Nucleus accumbens (tissue), 56 donors: ENCODE measurements at regions not wholly inside any gene's neighbourhood (a gene's known extent, or its start where the extent isn't known, plus 50 kb on each side); places are given as distances from the start of the nearest gene placed in this dataset.
A peak's percentile ranks its signal among the peaks of the same experiment; 100 is the strongest.
"Not testable (repeated sequence)": the region's sequence is repeated elsewhere in the genome, so short reads cannot be mapped to it uniquely, and the experiment has no call there.

Source experiments
- DNase-seq, 56 donors: peaks; one replicate each; lab custom pipeline; 2025; lab: John Stamatoyannopoulos, UW

DNA sequence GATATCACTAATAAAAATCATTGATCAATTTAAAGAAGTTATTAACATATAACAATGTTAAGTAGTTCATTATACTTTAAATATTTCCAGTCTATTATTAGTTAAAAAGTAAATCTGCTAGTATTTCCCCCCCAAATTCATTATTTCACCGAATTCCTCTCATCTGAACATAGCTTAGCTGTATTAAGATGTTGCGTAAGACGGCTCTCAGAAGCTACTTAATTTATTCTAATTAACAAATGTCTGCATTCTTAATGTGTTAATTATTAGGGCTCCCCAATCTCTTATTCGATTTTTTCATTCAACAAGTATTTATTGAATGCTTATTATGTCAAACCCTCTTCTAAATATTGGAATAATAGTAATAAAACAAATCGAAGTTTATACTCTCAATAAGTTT, 290.7 kb downstream of the TRIML1 start:
- no peak for DNase-seq

DNA sequence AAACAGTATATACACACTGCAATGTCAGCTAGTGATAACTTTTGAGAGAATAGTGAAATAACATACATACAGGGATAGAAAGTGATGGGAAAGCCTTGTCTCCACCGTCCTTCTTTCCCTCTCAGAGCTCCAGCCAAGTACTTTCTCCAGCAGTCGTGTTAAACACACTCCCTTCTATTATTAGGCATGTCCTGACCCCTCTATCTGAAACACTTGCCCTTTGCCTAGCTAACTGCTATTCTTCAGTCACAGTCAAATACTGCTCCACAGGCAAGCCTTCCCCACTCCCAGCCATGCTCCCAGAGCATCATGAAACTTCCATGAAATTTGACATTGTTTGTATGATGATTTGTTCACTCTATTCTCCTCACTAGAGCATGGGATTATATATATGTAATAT, 291.1 kb downstream of the TRIML1 start:
- DNase-seq, result no peak

DNA sequence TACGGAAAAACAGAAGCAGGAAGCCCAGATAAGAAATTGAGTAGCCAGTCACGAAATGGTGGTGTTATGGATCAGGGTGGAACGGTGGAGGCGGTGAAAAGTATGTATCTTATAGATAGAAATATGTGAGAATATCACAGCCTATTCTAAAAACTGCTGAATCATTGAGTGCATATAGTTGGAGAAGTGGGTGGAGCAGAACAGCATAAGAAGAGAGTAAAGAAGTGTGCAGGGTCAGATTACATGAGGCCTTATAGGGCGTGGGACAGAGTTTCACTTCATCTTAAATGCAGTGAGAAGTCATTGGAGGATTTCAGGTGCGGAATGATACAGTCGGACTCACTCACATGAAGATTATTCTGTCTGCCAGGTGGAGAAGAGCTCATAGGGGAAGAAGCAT, 293.1 kb downstream of the TRIML1 start:
- no peak for DNase-seq

DNA sequence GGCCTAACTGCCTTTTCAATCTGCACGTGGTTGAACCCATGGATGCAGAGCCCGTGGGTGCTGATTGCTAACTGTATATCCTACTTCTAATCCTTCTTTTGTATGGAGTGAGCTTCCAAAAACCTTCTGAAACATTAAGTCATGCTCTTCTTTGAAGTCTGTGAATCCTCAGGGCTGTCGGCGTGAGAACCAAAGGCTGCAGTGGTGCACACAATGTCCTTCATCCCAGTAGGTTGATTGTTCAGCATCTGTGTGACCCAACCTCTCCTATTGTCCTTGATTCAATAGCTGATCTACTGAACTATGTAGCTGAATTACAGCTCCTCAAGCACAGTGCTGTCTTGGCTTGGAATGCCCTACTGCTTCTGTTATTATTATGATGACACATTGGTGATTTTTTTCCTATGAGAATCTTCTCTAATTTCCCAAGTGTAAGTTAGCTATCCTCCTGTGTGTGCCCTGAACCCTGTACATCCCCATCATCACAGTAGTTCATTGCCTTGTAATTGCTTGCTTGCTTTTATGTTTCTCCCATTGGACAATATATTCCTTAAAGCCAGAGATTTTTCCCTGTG, 294.6 kb downstream of the TRIML1 start:
- DNase-seq, result no peak

DNA sequence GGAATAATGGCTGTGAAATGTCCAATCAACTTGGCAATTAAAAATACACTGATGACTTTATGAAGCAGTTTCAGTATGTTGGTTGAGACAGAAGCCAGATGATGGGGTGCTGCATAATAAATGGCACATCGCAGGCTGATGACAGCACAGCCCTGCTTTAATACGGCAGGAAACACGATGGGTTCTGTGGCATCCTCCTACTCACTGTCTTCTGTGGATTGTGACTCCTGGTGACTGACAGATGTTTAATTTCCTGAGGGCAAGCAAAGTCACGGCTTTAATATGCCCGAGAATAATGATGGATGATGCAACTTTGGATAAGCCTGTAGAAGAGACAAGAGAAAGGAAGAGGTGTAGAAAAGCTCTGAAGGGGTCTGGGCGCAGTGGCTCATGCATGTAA, 295.4 kb downstream of the TRIML1 start:
- no peak for DNase-seq

DNA sequence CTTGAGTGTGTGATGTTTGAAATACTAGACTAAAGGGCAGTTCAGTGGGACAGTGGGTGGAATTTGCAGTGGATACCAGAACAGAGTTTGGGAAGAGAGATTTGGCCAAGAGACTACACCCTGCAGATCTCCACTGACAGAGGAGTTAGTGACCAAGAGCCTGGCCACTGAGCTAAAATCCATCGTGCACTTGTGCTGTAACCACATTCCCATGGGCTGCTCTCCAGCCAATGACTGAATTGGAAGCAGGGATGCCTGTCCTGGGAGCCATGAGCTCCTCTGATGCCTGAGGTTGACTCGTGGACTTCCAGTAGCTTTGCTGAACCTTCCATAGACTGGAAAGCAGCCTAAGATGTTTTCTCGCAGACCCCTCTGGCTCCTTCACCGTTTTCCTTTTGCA, 296.1 kb downstream of the TRIML1 start:
- no peak for DNase-seq

DNA sequence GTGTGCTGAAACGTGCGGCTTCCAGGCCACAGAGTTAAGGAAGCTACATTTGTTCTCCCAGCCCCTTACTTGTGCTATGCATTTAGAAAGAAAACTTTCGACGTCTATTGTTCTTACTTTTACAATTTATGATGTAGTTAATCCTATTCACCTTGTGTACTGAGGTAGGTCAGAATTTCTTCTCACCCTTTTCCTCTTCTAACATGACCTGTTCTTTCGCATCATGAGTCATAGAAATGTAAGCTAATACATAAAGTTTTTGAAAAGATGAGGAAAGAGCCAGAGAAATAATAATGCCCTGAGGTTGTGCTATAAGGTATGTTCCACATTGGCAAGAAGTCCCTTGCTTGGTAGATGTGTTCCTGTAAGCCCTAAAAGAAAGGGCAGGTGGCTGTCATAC, 298.3 kb downstream of the TRIML1 start:
- no peak for DNase-seq

DNA sequence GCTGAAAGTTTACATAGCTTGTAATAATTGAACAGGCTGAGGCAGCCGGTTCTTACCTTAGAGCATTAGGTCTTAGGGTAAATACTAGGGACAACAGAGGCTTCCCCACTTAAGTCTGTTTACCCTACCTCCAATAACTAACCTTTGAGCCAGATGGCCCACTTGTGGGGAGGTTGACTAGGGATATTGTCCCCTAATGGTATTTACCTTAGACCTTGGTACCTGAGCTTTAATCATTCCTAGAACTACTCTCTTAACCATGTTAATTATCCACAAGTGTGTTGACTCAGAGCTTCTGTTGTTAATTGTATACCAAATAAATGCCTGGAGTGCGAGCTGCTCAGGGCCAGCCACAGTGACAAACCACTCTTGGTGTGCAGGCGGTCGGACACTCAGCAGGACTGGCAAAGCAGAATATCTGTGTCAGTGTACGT, 299.2 kb downstream of the TRIML1 start:
- not testable (repeated sequence) for DNase-seq

DNA sequence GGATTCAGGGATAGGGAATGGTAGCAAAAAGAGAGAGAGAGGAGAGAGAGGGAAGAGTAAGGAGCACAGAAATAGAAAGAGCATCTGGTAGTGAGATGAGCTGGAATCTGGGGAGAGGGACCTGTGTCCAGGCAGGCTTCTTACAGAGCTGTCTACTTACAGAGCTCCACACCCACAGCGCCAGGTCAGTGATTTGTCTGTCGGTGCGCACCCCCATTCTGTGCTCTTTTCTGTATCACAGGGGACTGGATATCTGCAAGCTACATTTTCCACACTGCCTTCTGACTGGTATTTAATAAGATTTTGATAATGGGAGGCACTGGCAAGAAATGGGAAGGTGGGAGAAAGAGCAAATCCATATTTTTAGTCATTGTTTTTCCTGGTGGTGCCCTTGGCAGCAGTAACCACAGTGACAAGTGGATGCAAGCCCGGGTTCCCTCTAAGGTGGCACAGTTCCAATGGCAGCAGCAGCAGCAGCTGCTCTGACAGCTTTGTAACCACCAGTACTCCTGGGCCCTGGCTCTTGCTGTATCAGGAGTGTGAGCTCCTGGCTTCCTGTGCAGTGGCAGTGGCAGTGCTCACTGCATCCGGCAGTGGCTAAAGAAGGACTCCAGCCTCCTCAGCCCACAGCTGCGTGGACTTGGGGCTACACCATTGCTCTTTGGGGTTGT, 300.5 kb downstream of the TRIML1 start:
- DNase-seq, result peak in 39 of 56 donors; percentile 2 to 69 (median 25)

DNA sequence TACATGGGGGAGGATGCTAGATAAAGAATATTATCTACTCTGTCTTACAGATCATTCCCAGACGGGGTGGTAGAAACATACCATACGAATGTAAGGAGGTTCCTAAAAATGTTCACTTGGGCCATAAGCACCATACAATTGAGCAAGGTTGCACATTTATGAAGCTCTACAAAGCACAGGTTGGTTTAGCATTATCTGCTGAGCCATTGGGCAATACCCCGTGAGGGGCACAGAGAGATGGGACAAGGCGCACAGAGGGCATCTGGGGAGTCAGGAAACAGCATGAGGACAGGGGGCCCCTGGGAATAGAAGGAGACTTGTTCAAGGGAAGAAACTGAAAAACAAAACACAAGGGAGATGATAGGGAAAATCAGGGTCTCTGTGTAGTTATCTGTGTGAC, 305.3 kb downstream of the TRIML1 start:
- DNase-seq, result no peak

DNA sequence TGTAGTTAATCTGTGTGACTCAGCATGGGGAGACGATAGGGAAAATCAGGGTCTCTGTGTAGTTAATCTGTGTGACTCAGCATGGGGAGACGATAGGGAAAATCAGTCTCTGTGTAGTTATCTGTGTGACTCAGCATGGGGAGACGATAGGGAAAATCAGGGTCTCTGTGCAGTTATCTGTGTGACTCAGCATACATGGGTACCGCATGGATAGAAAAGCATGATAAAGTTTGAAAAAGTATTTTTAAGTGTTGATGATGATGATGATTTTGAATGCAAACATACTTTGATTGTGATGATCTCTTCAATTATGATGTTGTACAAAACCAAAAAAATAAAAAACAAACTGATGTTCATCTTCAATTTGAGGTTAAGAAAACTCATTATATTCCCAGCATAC, 309.8 kb downstream of the TRIML1 start:
- DNase-seq, result not testable (repeated sequence)

DNA sequence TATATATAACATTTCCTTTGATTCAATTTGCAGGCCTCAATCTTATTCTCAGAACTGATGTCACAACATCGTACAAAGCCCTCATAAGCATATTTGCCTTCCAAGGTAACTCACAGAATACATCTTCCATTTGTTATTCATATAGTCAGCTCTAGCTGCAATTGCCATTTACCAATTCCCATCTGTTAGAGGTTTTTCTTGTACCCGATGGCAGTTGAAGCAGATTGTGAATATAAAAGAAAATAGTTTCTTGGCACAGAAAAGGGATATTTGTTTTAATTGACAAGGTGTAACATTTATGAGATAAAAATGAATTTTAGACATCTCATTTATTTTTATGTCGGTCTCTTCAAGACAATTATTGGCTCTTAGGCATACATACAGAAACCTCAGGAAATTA, 311.3 kb downstream of the TRIML1 start:
- no peak for DNase-seq

DNA sequence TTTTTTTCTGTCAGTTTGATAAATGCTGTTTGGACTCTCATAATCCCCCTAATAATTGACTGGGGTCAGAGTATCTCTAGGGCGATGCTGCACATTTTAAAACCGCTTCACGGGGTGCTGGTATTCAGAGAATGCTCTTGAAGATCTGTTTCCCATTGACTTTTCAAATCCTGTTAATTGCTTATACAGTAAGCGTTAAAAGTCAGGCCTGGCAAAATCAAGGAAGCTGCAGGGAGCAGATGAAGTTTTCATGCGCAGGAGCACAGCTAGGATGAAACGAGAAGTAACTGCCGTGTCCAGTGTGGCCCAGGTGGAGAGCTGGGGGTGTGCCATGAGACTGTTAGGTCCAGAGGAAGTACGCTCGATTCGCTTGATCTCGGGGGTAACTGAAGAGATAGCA, 312.9 kb downstream of the TRIML1 start:
- DNase-seq, result no peak

DNA sequence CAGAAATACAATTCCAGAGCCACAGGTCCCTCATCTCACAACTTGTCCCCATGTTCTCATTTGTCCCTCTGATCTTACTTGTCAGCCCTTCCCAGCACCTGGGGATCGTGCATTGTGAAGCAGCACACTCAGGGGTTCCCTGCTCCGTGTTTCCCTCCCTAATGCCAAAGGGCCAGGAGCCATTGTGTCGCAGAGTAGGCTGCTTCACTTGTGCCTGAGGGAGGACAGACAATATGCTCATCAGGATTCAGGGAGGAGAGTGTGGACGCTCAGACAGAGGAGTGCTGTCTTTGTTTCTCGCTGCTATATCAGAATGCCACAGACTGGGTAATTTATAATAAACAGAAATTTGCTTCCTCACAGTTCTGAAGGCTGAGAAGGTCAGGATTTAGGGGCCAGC, 315.3 kb downstream of the TRIML1 start:
- DNase-seq, result no peak

DNA sequence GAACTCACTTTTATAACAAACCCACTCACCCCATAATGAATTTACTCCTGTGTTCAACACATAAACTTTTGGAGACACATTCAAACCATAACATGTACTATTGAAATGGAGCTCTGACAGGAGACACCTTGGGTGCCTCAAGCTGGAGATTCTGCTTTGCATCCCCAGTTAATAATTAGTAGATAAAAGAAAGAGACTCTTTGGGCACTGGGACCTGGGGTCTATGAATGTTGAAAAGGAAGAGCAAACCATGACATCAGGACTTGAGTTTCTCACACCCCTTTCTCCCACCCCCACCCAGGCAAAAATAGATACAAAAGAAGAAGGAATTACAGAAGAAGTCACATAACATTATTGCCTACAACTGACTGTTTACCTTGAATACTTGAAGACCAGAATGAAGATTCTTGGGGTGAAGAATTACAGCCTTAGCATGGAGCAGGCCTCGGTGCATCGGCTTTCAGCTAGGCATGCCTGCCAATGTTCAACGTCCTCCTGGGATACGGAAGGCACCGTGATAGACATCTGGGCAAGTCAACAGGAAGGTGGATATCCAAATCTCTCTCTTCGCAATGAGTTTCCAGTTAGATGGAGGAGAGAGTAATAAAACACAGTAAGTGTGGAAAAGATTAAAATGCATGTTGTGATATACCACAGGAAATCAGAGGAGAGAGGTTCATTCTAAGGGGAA, 316.0 kb downstream of the TRIML1 start:
- peak in 2 of 56 donors; percentile 4 to 5 for DNase-seq

DNA sequence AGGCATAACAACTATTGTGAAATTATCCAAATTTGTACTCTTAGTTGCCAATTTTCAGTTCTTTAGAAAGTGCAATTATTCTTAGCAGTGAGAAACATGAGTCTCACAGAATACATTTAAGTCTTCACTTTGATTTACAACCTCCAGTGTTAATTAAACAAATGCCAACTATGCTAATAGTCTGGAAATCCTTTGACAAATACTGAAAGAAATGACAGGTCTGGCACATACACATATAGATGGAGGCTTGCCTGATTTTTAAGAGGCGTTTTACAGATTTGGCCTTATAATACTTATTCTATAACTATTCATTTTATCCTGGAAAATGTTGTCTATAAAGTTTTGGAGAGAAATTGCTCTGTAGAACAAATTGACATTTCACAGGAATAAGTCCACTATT, 320.1 kb downstream of the TRIML1 start:
- DNase-seq, result no peak

DNA sequence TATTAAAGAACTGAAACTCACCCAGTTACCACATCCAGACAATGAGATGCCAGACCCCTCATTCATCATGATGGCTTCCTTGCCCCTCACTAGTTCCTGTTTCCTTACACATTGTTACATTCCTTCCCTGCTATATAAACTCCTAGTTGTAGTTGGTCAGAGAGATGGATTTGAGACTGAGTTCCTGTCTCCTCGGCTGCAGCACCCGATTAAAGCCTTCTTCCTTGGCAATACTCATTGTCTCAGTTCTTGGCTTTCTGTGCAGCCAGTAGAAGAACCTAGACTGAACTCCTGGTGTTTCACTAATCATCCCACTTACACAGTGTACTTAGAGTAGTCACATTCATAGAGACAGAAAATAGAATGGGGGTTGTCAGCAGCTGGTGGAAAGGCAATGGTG, 324.7 kb downstream of the TRIML1 start:
- DNase-seq, result no peak

DNA sequence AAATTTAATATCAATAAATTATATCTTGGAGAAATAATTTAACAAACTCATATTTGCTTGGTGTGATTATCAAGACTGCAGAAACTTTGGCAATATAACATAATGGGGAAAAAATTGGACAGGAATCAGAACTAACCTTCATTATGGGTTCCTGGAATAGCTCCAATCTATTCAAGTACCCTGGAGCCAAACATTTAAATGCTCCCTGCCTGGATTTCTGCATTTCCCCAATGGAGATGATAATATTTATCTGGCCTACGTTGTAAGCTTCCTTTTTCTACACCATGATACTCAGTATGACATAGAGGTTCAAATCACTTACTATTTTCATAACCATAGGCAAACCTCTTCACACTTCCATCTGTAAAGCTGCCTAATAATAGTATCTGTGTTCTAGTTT, 326.8 kb downstream of the TRIML1 start:
- no peak for DNase-seq

DNA sequence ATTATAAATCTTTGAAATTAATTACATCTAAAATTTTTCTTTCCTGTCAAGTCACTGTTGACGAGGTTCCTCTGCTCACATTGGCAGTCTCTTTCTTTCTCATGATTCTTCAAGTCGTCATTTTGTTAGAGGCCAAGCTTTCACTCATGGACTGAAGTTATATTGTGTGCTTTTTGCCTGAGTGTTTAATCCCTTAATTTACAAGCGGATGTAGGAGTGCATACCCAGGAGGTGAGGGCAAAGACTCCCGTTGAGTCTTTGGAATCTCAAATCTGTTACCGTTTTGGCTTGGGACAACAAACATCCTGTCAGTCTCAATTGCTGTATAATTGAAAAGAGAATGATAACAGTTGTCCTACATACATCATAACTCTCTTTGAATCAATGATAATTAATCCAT, 345.0 kb downstream of the TRIML1 start:
- no peak for DNase-seq

DNA sequence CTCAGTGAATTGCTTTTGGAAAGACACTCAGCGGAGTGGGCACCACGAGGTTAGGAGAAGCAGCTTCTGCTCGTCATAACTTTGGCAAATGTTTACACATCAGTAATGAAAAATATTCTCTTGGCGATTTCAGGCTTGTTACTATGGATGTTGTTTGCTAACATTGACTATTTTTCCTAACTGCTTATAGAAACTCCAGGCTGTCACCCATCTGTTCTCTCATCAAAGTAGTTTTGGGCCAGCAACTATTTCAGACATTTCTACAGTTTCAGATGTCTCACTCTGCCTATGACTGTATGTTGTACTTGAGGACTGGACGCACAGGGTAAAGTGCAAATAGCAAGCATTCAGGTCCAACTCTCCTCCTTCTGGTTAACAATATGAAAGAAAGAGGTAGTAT, 346.7 kb downstream of the TRIML1 start:
- no peak for DNase-seq

DNA sequence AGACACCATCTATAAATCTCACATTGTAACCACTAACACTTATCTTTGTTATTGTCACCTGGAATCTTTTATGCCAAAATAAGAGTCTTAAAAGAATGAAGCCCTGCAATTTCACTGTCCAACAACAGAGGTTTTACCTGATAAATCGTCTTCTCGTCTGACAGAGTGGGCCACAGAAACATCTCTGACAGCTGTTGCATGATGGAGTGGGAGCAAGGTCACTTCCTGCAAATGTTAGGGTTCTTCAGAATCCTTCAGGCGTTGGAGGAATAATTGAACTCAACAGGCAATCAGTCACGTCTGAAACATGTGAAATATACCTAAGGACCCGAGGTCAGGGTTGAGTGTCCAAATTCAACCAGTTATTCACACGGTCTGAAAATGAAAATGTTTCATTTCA, 353.6 kb downstream of the TRIML1 start:
- no peak for DNase-seq

DNA sequence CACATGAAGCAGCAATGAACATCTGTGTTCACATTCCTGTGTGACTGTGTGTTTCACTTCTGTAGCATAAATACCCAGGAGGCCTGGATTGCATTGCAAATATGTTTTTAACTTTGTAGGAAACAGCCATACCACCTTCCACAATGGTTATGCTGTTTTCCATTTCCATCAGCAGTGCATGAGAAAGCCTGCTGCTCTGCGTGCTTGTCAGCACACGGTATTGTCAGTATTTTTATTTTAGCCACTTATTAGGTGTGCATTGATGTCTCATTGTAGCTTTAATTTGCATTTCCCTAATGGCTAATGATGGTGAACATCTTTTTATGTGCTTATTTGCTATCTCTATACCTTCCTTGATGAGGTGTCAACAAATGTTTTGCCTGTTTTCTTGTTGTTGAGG, 355.9 kb downstream of the TRIML1 start:
- no peak for DNase-seq
